LoVo (cell line): ENCODE measurements at regions not wholly inside any gene's neighbourhood (a gene's known extent, or its start where the extent isn't known, plus 50 kb on each side); places are given as distances from the start of the nearest gene placed in this dataset.
A peak's percentile ranks its signal among the peaks of the same experiment; 100 is the strongest.

Source experiments
- DNase-seq: peaks from one replicate; pipeline ENCODE4 v3.0.0-alpha.2; 2016; ENCODE audit warnings: low spot score

DNA sequence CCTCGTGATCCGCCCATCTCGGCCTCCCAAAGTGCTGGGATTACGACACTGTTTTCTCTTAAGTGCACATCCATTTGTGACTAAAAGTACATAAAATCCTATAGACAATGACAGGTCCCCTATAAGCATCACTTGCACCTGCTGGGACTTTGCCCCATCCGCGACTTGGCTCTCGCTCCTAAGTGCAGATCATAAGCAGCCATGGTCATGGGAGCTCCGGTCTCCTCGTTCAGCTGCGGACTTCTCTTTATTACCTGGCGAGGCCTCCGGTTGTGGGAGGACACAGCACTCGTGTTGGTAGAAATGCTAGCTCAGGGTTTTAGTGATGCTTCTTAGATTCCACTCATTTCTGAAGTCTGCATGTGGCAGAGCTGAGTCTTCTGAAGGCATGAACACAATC, 92.7 kb upstream of the ST6GAL2 start:
- no peak for DNase-seq

DNA sequence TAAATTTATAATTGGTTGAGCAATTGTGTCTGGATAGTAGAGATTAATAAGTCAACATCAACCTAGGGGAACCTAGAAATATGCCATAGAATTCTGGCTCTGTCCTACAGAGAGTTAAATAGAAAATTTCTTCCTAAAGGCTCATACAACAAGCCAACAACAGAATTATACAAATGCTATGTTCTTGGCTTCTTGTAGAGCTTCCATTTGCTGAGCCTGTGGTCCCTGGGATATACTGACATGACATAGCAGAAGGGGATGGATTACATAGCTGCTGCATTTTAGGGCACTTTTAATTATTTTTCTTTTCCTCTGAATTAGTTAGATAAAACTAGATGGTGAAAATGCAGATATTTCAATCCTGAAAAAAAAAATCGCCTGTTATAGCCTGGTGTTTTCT, 95.5 kb upstream of the ST6GAL2 start:
- DNase-seq = no peak

DNA sequence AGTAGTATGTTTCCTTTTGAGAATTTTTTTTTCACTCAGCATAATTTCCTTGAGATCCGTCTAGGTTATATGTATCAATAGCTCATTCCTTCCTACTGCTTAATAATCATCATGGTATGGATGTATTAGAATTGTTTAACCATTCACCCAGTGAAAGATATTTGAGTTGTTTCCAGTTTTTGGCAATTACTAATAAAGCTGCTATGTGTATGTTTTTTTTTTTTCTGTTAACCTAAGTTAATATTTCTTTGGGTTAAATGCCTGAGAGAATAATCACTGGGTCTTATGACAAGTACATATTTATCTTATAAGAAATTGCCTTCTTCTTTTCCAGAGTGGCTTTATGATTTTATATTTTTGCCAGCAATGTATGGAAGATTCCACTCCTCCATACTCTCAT, 96.4 kb upstream of the ST6GAL2 start:
- no peak for DNase-seq

- DNase-seq = no peak
Measured at GRCh38 chr2:106983305-106983704, 97.3 kb upstream of the ST6GAL2 start.

- no peak for DNase-seq
Measured at GRCh38 chr2:106988361-106988760, 102.4 kb upstream of the ST6GAL2 start.

- no peak for DNase-seq
Measured at GRCh38 chr2:106990297-106990696, 104.3 kb upstream of the ST6GAL2 start.

- no peak for DNase-seq
Measured at GRCh38 chr2:106991866-106992265, 105.9 kb upstream of the ST6GAL2 start.

GRCh38 chr2:106995556-106995955, 109.6 kb upstream of the ST6GAL2 start:
- DNase-seq = no peak

DNA sequence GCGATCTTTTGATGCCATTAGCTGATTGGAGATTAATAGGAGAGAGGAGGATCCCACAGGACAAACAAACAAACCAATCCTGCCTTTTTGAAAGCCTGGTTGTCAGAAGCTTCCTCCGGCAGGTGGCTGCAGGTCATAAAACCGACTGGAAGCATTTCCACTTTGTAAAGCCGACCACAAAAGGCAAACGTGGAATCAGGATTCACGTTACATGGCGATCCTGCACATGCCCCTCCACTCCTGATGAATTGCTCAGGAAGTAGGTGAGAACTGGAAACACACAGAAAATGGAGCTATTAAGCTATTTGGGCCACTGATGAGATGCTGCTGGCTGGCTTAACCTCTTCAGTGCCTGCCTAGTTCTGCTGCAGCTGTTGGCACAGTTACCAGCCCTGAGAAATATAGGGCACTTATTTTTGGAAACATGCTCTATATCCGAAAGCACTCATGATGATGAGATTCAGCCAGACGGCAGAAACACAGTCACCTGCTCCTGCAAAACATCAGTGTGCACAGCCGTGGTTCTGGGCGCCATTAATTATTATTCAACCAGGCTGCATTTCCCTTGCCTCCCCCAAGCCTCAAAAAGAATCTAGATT, 110.3 kb upstream of the ST6GAL2 start:
- no peak for DNase-seq

DNA sequence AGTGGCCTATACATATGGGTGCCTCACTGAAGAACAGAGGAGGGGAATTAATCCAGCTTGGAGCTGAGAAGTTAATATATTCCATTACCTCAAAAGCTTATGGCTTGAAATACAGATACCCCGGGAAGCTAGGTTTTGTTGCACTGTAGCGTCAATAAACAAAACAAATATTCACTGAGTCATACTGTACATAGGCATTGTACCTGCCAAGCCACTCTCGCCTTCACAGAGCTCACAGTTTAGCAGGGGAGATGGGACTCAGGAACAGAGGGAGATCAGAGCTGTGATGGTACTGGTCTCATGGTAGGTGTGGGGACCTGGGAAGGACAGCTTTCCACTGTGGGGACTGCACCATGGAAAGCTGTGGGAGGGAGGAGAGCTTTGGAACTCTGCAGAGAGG, 111.2 kb upstream of the ST6GAL2 start:
- DNase-seq = peak; percentile 30

DNA sequence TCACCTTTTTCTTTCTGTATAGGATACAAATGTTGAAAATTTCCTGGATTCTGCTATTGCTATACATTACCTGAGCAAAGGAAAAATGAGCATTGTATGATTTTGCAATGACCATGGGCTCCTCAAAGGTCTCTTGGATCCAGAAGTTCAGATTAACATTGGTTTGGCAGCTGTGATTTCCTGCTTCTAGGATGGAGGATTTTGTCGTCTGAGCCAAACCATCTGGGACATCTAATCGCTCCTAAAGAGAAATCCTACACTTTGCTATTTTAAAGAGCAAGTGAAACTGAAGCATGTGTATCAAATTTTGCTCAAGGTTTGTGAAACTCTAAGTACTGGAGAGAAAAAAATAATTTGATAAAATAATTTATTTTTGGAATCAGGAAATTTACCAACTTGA, 115.1 kb upstream of the ST6GAL2 start:
- no peak for DNase-seq

DNA sequence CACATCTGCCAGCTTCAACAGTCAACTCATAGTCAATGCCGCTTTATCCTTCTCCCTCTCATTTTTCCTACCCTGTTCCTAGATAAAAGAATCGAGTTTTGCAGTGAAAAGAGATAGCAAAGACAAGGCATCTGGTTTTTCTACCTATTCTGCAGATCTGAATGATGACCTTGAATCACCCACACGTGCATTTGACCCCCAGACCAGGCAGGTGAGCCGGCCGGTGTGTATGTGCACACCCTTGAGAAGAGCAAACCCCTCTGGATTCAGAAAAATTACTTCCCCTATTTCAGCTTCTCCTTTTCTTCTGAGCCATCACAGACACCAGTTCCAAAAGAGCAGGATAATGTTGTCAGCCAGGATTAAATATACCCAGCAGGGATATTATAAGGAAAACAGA, 115.6 kb upstream of the ST6GAL2 start:
- DNase-seq = no peak

DNA sequence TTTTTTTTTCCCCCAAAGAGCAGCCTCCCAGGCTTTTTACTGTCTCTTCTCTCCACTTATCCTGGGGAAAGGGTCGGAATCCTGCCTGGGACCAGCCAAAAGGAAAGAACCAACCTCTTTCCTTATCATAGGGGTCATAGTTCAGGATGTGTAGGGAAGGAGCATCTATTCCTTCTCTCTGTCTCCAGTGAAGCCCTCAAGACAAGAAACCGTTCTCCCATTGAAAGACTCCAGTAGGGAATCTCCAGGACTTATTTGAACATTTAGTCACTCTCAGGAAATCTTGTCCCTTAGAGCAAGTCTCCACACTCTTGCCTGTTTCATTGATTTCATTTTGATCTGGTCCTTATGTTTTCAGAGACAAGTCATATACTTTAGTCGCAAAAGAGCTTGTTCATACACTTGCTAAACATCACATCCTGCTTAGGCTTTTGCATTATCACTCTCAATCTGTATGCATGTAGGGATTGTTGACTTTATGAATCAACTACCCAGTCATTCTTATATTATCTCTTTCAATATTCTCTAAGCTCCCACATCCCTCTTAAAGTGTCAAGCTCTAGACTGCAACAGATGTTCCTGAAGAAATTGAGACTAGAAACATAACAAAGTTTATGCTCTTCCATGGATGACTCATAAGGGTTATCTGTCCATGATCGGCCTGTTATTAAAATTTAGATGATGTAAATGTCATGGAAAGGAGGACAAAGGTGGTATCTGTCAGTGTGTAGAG, 116.2 kb upstream of the ST6GAL2 start:
- peak; percentile 23 for DNase-seq

DNA sequence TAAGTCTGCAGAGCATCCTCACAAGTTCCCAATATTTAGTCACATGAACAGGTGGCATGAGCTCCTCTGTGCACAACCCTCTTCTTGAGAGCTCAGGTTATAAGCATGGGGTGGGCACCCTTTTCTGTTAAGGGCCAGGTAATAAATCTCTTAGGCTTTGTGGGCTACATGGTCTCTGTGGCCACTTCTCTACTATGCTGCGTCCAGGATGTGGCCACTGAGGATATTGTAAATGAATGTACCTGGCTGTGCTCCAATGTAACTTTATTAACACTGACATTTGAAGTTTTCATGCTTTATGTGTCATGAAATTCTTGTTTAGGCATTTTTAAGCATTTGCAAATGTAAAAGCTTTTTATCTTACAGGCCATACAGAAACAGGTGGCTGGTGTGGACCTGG, 116.8 kb upstream of the ST6GAL2 start:
- no peak for DNase-seq

- no peak for DNase-seq
Measured at GRCh38 chr2:107005853-107006252, 119.9 kb upstream of the ST6GAL2 start.

DNA sequence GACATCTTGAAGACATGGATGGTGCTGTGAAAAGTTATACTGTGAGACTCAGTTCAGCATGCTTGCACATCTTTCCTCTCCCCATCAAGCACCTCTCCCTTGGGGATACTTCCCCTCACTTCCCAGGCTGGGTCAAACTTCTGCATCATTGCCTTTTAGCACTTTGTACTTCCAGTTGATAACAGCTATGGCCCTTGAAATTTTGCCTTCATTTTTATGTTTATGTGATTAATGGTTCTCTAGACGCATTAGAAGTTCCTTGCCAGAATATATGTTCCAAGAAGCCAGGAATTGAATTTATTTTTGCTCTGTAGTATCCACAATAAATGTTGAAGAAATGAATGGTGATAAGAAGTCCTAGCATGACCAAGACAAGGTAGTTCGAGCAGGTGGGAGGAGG, 120.9 kb upstream of the ST6GAL2 start:
- DNase-seq = no peak

- no peak for DNase-seq
Measured at GRCh38 chr2:107007927-107008326, 122.0 kb upstream of the ST6GAL2 start.

DNA sequence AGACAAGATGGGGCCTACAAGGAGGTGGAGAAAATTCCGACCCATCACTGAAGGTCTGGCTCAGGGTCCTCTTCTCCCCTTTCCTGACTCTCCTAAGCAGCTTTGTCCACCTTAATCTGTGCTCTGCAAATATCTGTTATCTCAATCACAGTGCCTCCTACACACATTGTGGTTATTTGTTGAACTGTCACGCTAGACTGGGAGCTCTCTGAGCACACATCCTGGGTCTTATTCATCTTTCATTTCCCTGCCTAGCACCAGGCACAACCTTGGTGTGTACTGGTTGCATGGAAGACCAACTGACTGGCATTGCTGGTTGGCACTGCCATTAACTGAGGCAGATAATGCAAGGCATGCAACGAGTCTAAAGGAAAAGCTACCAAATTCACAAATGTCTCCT, 122.9 kb upstream of the ST6GAL2 start:
- no peak for DNase-seq

DNA sequence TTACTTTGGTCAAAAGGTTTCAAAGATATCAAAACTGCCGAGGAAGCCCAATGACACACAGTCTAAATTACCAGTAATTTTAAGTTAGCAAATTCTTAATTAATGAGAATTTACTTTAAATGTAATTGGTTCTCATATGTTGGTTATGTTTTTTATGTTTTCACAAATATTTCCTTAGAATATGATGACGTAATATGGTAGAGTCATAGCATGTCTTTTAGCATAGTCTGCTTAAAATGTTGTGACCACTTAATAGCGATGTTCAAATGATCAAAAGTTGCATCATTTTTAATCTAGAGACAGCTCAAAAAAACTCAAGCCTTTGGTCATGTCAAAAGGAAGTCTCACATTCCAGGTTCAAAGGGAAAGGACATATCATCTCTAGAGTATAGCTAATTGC, 123.3 kb upstream of the ST6GAL2 start:
- DNase-seq = no peak

DNA sequence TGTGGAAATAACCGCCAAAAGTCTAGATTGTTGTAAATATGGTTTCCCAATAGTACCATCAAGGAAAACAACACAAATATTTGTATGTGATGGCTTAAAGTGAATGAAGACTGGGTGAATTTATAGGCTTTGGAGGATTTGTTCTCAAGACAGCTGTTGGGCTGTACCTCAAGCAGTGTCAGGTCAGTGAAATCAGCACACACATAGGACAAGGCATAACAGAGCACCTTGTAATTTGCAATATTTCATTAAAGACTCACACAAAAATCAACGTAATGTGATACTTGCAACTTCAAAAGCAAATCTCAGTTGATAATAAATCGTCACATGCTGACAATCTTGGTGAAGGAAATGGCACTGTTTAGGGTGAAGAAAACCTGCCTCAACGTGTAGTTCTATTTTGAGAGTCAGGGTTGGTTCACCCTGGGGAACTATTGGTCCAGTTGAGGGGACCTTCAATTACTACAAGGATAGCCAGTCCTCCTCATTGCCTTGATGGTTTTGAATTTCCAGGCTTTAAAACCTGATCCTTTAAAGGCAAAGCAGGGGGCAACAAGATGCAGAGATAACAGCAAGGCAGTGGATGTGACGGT, 126.8 kb upstream of the ST6GAL2 start:
- no peak for DNase-seq

DNA sequence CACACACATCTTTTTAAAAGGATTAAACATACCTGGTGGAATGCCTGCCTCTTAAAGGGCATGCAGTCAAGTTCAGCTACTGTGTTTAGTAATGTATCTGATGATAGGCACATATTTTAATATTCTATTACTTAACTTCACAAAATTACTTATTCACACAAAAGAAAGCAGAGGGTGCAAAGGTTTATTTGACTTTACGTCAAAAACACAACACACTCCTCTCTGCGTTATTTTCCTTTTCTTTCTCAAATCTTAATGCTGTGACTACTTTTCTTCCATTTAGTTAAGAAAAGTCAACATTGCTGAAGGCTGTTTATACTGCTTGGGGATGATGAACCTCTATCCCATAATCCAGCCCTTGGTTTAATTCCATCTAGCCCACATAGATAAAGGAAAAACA, 127.9 kb upstream of the ST6GAL2 start:
- DNase-seq = no peak

GRCh38 chr2:107018366-107018765, 132.4 kb upstream of the ST6GAL2 start:
- DNase-seq = no peak

- no peak for DNase-seq
Measured at GRCh38 chr2:107020392-107020791, 134.4 kb upstream of the ST6GAL2 start.

DNA sequence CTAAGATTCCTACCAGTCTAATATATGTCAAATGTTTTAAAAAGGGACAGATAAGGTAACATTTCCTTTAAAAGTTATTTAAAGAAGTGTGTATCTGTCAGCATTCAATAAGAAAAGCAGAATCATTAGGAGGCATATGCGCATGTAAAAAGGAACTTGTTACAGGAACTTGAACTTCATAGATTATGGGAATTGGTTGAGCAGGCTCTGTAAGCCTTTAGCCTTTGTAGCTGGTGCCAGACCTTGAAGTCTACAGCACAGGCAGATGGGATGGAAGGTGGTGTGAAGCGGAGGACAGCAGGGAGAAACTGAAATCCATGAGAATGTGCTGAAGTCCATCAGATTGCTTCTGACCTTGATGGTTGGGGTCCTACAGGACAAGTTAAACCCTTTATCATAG, 138.3 kb upstream of the ST6GAL2 start:
- DNase-seq = no peak
